ENCODE measurements at regions not wholly inside any gene's neighbourhood (a gene's known extent, or its start where the extent isn't known, plus 50 kb on each side); places are given as distances from the start of the nearest gene placed in this dataset.

- Histone ChIP-seq H3K4me1 (ENCODE audit: control extremely low read depth in 1 of 4, control insufficient read depth in 4 of 4, insufficient read depth in 4 of 4, low read length in 3 of 4) (peaks cover 0 to 14% (median 4%) of the 10 kb centered on the region in 4 experiments), H3K36me3 (ENCODE audit: control insufficient read depth in 4 of 4, insufficient read depth in 4 of 4, low read length in 3 of 4) (no peaks in the 10 kb centered on the region), H3K4me3 (ENCODE audit: control insufficient read depth in 1 of 7, extremely low read depth in 1 of 7, insufficient read depth in 4 of 7, low read depth in 2 of 7, low read length in 6 of 7) (no peak overlapping the region), H3K27me3 (replicated peaks in 2 of 5; ENCODE audit: control insufficient read depth in 4 of 5, insufficient read depth in 5 of 5, low read length in 4 of 5) (no peaks in the 10 kb centered on the region), H3K9me3 (ENCODE audit: control extremely low read depth in 1 of 5, control insufficient read depth in 4 of 5, insufficient read depth in 2 of 5, low read depth in 1 of 5, low read length in 4 of 5) (no peaks in the 10 kb centered on the region), H3K27ac (ENCODE audit: insufficient read depth in 1 of 2, low read depth in 1 of 2, low read length in 2 of 2, poor library complexity in 1 of 2, severe bottlenecking in 2 of 2) (no peak overlapping the region)
- ChIA-PET POLR2A (no interaction called here), CTCF (no interaction called here)
- DNase-seq = no peak
- WGBS (ENCODE audit: insufficient coverage) = no CpG with 5 or more reads among the region's 2 CpGs
These were observed 70.7 kb upstream of the MYCBP2 start for GRCh38 chr13:77397636-77398035.

- ChIA-PET POLR2A (no interaction called here), CTCF (interaction anchor here (0.7 kb wide), 1 partner anchor 252 kb away, joined by 3 read pairs; no protein-coding TSS in a partner anchor)
These were observed 64.6 kb upstream of the MYCBP2 start for GRCh38 chr13:77391475-77391874.

GRCh38 chr13:77390391-77390790, 63.5 kb upstream of the MYCBP2 start:
- no peaks in the 10 kb centered on the region for H3K36me3 ChIP-seq (ENCODE audit: control insufficient read depth in 4 of 4, insufficient read depth in 4 of 4, low read length in 3 of 4)
- WGBS (ENCODE audit: insufficient coverage) = 90% methylated on average over 2 of the region's 3 CpGs
- no peak overlapping the region for H3K4me3 ChIP-seq (ENCODE audit: control insufficient read depth in 1 of 7, extremely low read depth in 1 of 7, insufficient read depth in 4 of 7, low read depth in 2 of 7, low read length in 6 of 7)
- DNase-seq = no peak
- no peak overlapping the region for H3K27ac ChIP-seq (ENCODE audit: insufficient read depth in 1 of 2, low read depth in 1 of 2, low read length in 2 of 2, poor library complexity in 1 of 2, severe bottlenecking in 2 of 2)
- no peaks in the 10 kb centered on the region for H3K27me3 ChIP-seq (replicated peaks in 2 of 5; ENCODE audit: control insufficient read depth in 4 of 5, insufficient read depth in 5 of 5, low read length in 4 of 5)
- peaks cover 0 to 5% (median 0%) of the 10 kb centered on the region in 5 experiments for H3K9me3 ChIP-seq (ENCODE audit: control extremely low read depth in 1 of 5, control insufficient read depth in 4 of 5, insufficient read depth in 2 of 5, low read depth in 1 of 5, low read length in 4 of 5)
- peaks cover 0 to 35% (median 8%) of the 10 kb centered on the region in 4 experiments for H3K4me1 ChIP-seq (ENCODE audit: control extremely low read depth in 1 of 4, control insufficient read depth in 4 of 4, insufficient read depth in 4 of 4, low read length in 3 of 4)
- CTCF ChIA-PET = interaction anchor here (1.3 to 1.5 kb wide), 2 partner anchors 9 to 40 kb away, joined by 3 to 4 read pairs; no protein-coding TSS in a partner anchor
- POLR2A ChIA-PET = no interaction called here

More at GRCh38 chr13:77391475-77391874, 64.6 kb upstream of the MYCBP2 start:
- H3K9me3 ChIP-seq (ENCODE audit: control extremely low read depth in 1 of 5, control insufficient read depth in 4 of 5, insufficient read depth in 2 of 5, low read depth in 1 of 5, low read length in 4 of 5) = no peaks in the 10 kb centered on the region
- H3K27ac ChIP-seq (ENCODE audit: insufficient read depth in 1 of 2, low read depth in 1 of 2, low read length in 2 of 2, poor library complexity in 1 of 2, severe bottlenecking in 2 of 2) = no peak overlapping the region
- H3K4me3 ChIP-seq (ENCODE audit: control insufficient read depth in 1 of 7, extremely low read depth in 1 of 7, insufficient read depth in 4 of 7, low read depth in 2 of 7, low read length in 6 of 7) = no peak overlapping the region
- no peak for DNase-seq
- H3K4me1 ChIP-seq (ENCODE audit: control extremely low read depth in 1 of 4, control insufficient read depth in 4 of 4, insufficient read depth in 4 of 4, low read length in 3 of 4) = peaks cover 0 to 35% (median 8%) of the 10 kb centered on the region in 4 experiments
- no peaks in the 10 kb centered on the region for H3K27me3 ChIP-seq (replicated peaks in 2 of 5; ENCODE audit: control insufficient read depth in 4 of 5, insufficient read depth in 5 of 5, low read length in 4 of 5)
- H3K36me3 ChIP-seq (ENCODE audit: control insufficient read depth in 4 of 4, insufficient read depth in 4 of 4, low read length in 3 of 4) = no peaks in the 10 kb centered on the region

- no peak for DNase-seq
- ChIA-PET POLR2A (no interaction called here), CTCF (interaction anchor here (0.9 to 1.5 kb wide), 3 partner anchors 10 to 39 kb away, joined by 3 to 4 read pairs (median 4); no protein-coding TSS in a partner anchor)
- Histone ChIP-seq H3K9me3 (ENCODE audit: control extremely low read depth in 1 of 5, control insufficient read depth in 4 of 5, insufficient read depth in 2 of 5, low read depth in 1 of 5, low read length in 4 of 5) (peaks cover 0 to 5% (median 0%) of the 10 kb centered on the region in 5 experiments), H3K4me3 (ENCODE audit: control insufficient read depth in 1 of 7, extremely low read depth in 1 of 7, insufficient read depth in 4 of 7, low read depth in 2 of 7, low read length in 6 of 7) (no peak overlapping the region), H3K36me3 (ENCODE audit: control insufficient read depth in 4 of 4, insufficient read depth in 4 of 4, low read length in 3 of 4) (no peaks in the 10 kb centered on the region), H3K27me3 (replicated peaks in 2 of 5; ENCODE audit: control insufficient read depth in 4 of 5, insufficient read depth in 5 of 5, low read length in 4 of 5) (no peaks in the 10 kb centered on the region), H3K27ac (ENCODE audit: insufficient read depth in 1 of 2, low read depth in 1 of 2, low read length in 2 of 2, poor library complexity in 1 of 2, severe bottlenecking in 2 of 2) (no peak overlapping the region), H3K4me1 (ENCODE audit: control extremely low read depth in 1 of 4, control insufficient read depth in 4 of 4, insufficient read depth in 4 of 4, low read length in 3 of 4) (peaks cover 0 to 35% (median 8%) of the 10 kb centered on the region in 4 experiments)
These were observed 62.7 kb upstream of the MYCBP2 start for GRCh38 chr13:77389625-77390000.

- no peaks in the 10 kb centered on the region for H3K27me3 ChIP-seq (replicated peaks in 2 of 5; ENCODE audit: control insufficient read depth in 4 of 5, insufficient read depth in 5 of 5, low read length in 4 of 5)
- no peak for DNase-seq
- CTCF ChIA-PET = interaction anchor here (0.9 to 1.5 kb wide), 4 partner anchors 10 to 39 kb away, joined by 3 to 4 read pairs (median 4); no protein-coding TSS in a partner anchor
- peaks cover 0 to 5% (median 0%) of the 10 kb centered on the region in 5 experiments for H3K9me3 ChIP-seq (ENCODE audit: control extremely low read depth in 1 of 5, control insufficient read depth in 4 of 5, insufficient read depth in 2 of 5, low read depth in 1 of 5, low read length in 4 of 5)
- POLR2A ChIA-PET = no interaction called here
- 100% methylated on average over 2 of the region's 4 CpGs for WGBS (ENCODE audit: insufficient coverage)
- no peak overlapping the region for H3K4me3 ChIP-seq (ENCODE audit: control insufficient read depth in 1 of 7, extremely low read depth in 1 of 7, insufficient read depth in 4 of 7, low read depth in 2 of 7, low read length in 6 of 7)
- H3K36me3 ChIP-seq (ENCODE audit: control insufficient read depth in 4 of 4, insufficient read depth in 4 of 4, low read length in 3 of 4) = no peaks in the 10 kb centered on the region
- no peak overlapping the region for H3K27ac ChIP-seq (ENCODE audit: insufficient read depth in 1 of 2, low read depth in 1 of 2, low read length in 2 of 2, poor library complexity in 1 of 2, severe bottlenecking in 2 of 2)
- H3K4me1 ChIP-seq (ENCODE audit: control extremely low read depth in 1 of 4, control insufficient read depth in 4 of 4, insufficient read depth in 4 of 4, low read length in 3 of 4) = peaks cover 0 to 35% (median 7%) of the 10 kb centered on the region in 4 experiments
These were observed 62.2 kb upstream of the MYCBP2 start for GRCh38 chr13:77388944-77389624.

GRCh38 chr13:77387607-77388200, 60.8 kb upstream of the MYCBP2 start:
- peaks cover 0 to 21% (median 4%) of the 10 kb centered on the region in 4 experiments for H3K4me1 ChIP-seq (ENCODE audit: control extremely low read depth in 1 of 4, control insufficient read depth in 4 of 4, insufficient read depth in 4 of 4, low read length in 3 of 4)
- 94% methylated on average over 4 of the region's 5 CpGs for WGBS (ENCODE audit: insufficient coverage)
- peaks cover 0 to 5% (median 0%) of the 10 kb centered on the region in 5 experiments for H3K9me3 ChIP-seq (ENCODE audit: control extremely low read depth in 1 of 5, control insufficient read depth in 4 of 5, insufficient read depth in 2 of 5, low read depth in 1 of 5, low read length in 4 of 5)
- H3K27ac ChIP-seq (ENCODE audit: insufficient read depth in 1 of 2, low read depth in 1 of 2, low read length in 2 of 2, poor library complexity in 1 of 2, severe bottlenecking in 2 of 2) = no peak overlapping the region
- no peak overlapping the region for H3K4me3 ChIP-seq (ENCODE audit: control insufficient read depth in 1 of 7, extremely low read depth in 1 of 7, insufficient read depth in 4 of 7, low read depth in 2 of 7, low read length in 6 of 7)
- no peaks in the 10 kb centered on the region for H3K27me3 ChIP-seq (replicated peaks in 2 of 5; ENCODE audit: control insufficient read depth in 4 of 5, insufficient read depth in 5 of 5, low read length in 4 of 5)
- H3K36me3 ChIP-seq (ENCODE audit: control insufficient read depth in 4 of 4, insufficient read depth in 4 of 4, low read length in 3 of 4) = no peaks in the 10 kb centered on the region
- ChIA-PET CTCF (interaction anchor here (0.7 kb wide), 1 partner anchor 12 kb away, joined by 4 read pairs; no protein-coding TSS in a partner anchor), POLR2A (no interaction called here)
- no peak for DNase-seq

Data from common myeloid progenitor, CD34-positive (primary cell).